ENCODE measurements at regions not wholly inside any gene's neighbourhood (a gene's known extent, or its start where the extent isn't known, plus 50 kb on each side); places are given as distances from the start of the nearest gene placed in this dataset.
A peak's percentile ranks its signal among the peaks of the same experiment; 100 is the strongest.

- no peaks in the 10 kb centered on the region for H3K36me3 ChIP-seq (ENCODE audit: control insufficient read depth, insufficient read depth, low read length)
- no peak overlapping the region for H3K4me3 ChIP-seq (ENCODE audit: low read depth, low read length)
- FAIRE-seq (no peak), DNase-seq (ENCODE audit: low read depth) (no peak)
- H3K27me3 ChIP-seq (ENCODE audit: control insufficient read depth, insufficient read depth, low read length), result no peaks in the 10 kb centered on the region
- no peak for TF ChIP-seq CTCF (IDR thresholded peaks at IDR 0.05; ENCODE audit: insufficient read depth, low read length, severe bottlenecking)
These were observed 300.0 kb upstream of the ALG10B start for GRCh38 chr12:38016602-38017001.

- FAIRE-seq (no peak), DNase-seq (ENCODE audit: low read depth) (no peak)
- Histone ChIP-seq H3K36me3 (ENCODE audit: control insufficient read depth, insufficient read depth, low read length) (no peaks in the 10 kb centered on the region), H3K4me3 (ENCODE audit: low read depth, low read length) (no peak overlapping the region), H3K27me3 (ENCODE audit: control insufficient read depth, insufficient read depth, low read length) (no peaks in the 10 kb centered on the region)
- no peak for TF ChIP-seq CTCF (IDR thresholded peaks at IDR 0.05; ENCODE audit: insufficient read depth, low read length, severe bottlenecking)
These were observed 290.7 kb upstream of the ALG10B start for GRCh38 chr12:38025916-38026315.

- H3K27me3 ChIP-seq (ENCODE audit: control insufficient read depth, insufficient read depth, low read length), result no peaks in the 10 kb centered on the region
- TF ChIP-seq CTCF (IDR thresholded peaks at IDR 0.05; ENCODE audit: insufficient read depth, low read length, severe bottlenecking), result no peak
- no peak overlapping the region for H3K4me3 ChIP-seq (ENCODE audit: low read depth, low read length)
- FAIRE-seq (peak; percentile 28), DNase-seq (ENCODE audit: low read depth) (no peak)
- no peaks in the 10 kb centered on the region for H3K36me3 ChIP-seq (ENCODE audit: control insufficient read depth, insufficient read depth, low read length)
These were observed 263.5 kb upstream of the ALG10B start for GRCh38 chr12:38053113-38053512.

GRCh38 chr12:38053655-38054464 lies 262.7 kb upstream of the ALG10B start:
- peak; percentile 12 for TF ChIP-seq CTCF (IDR thresholded peaks at IDR 0.05; ENCODE audit: insufficient read depth, low read length, severe bottlenecking)
- FAIRE-seq (no peak), DNase-seq (ENCODE audit: low read depth) (no peak)
- no peaks in the 10 kb centered on the region for H3K36me3 ChIP-seq (ENCODE audit: control insufficient read depth, insufficient read depth, low read length)
- H3K27me3 ChIP-seq (ENCODE audit: control insufficient read depth, insufficient read depth, low read length), result no peaks in the 10 kb centered on the region
- no peak overlapping the region for H3K4me3 ChIP-seq (ENCODE audit: low read depth, low read length)

GRCh38 chr12:38056701-38057689 lies 259.6 kb upstream of the ALG10B start:
- Histone ChIP-seq H3K27me3 (ENCODE audit: control insufficient read depth, insufficient read depth, low read length) (no peaks in the 10 kb centered on the region), H3K4me3 (ENCODE audit: low read depth, low read length) (no peak overlapping the region), H3K36me3 (ENCODE audit: control insufficient read depth, insufficient read depth, low read length) (no peaks in the 10 kb centered on the region)
- no peak for FAIRE-seq
- peak; percentile 5 for DNase-seq (ENCODE audit: low read depth)
- TF ChIP-seq CTCF (IDR thresholded peaks at IDR 0.05; ENCODE audit: insufficient read depth, low read length, severe bottlenecking), result no peak

Measured in bronchial epithelial cell (primary cell).